ENCODE measurements at regions not wholly inside any gene's neighbourhood (a gene's known extent, or its start where the extent isn't known, plus 50 kb on each side); places are given as distances from the start of the nearest gene placed in this dataset.

DNA sequence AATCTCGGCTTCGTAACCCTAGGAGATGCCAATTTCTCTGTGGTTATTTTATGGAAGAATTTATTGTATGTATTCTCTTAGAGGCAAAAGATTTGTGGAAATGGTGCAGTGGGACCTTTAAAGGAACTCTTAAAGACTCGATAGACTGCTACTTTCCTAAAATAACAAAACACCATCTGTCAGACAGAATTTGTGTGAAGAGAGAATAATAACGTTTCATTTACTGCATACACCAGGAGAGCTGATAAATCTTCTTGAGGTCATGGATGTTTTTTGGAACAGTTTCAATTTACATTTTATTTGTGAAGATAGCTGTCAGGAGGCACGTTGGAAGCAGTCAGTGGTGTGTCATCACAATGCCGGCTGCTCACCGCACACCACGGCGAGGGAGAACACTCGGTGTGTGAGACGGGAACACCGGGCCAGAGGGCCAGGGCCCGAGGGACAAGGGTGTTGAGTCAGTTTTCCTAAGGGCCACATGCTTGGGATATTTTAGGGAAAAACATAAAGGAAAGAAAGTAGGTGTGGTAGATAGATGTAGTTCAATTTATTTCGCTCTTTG, 1681.0 kb upstream of the DDX18 start:
- no peak overlapping the region for H3K27ac Mint-ChIP-seq (ENCODE audit: unreplicated experiment)
- no peak overlapping the region for H3K4me3 Mint-ChIP-seq (ENCODE audit: unreplicated experiment)
- Histone ChIP-seq H3K36me3 (ENCODE audit: control insufficient read depth, insufficient read depth, low read length) (no peaks in the 10 kb centered on the region), H3K27me3 (replicated peaks; ENCODE audit: control insufficient read depth, insufficient read depth, low read length) (no peaks in the 10 kb centered on the region), H3K9me3 (no peaks in the 10 kb centered on the region), H3K4me3 (ENCODE audit: low read depth, low read length) (no peak overlapping the region), H3K4me1 (no peaks in the 10 kb centered on the region)
- DNase-seq: no peak
- H3K4me1 Mint-ChIP-seq (ENCODE audit: low read depth, unreplicated experiment): no peaks in the 10 kb centered on the region
- H3K36me3 Mint-ChIP-seq (ENCODE audit: insufficient read depth, unreplicated experiment): no peaks in the 10 kb centered on the region
- BruUV-seq (replicated peaks): no TSS peak
- ChIA-PET POLR2A (no interaction called here), CTCF (no interaction called here)
- H3K27me3 Mint-ChIP-seq (ENCODE audit: insufficient read depth, unreplicated experiment): peaks cover 3% of the 10 kb centered on the region
- no peaks in the 10 kb centered on the region for H3K9me3 Mint-ChIP-seq (ENCODE audit: unreplicated experiment)
- intact Hi-C loops (cut with micrococcal nuclease; ENCODE audit: unreplicated experiment): no loop called here
- TF ChIP-seq, protein P1, sequence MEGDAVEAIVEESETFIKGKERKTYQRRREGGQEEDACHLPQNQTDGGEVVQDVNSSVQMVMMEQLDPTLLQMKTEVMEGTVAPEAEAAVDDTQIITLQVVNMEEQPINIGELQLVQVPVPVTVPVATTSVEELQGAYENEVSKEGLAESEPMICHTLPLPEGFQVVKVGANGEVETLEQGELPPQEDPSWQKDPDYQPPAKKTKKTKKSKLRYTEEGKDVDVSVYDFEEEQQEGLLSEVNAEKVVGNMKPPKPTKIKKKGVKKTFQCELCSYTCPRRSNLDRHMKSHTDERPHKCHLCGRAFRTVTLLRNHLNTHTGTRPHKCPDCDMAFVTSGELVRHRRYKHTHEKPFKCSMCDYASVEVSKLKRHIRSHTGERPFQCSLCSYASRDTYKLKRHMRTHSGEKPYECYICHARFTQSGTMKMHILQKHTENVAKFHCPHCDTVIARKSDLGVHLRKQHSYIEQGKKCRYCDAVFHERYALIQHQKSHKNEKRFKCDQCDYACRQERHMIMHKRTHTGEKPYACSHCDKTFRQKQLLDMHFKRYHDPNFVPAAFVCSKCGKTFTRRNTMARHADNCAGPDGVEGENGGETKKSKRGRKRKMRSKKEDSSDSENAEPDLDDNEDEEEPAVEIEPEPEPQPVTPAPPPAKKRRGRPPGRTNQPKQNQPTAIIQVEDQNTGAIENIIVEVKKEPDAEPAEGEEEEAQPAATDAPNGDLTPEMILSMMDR (IDR thresholded peaks at IDR 0.05; ENCODE audit: insufficient read depth in 1 of 2, low read depth in 1 of 2, low read length in 1 of 2, severe bottlenecking in 1 of 2, unreplicated experiment in 1 of 2): no peak

DNA sequence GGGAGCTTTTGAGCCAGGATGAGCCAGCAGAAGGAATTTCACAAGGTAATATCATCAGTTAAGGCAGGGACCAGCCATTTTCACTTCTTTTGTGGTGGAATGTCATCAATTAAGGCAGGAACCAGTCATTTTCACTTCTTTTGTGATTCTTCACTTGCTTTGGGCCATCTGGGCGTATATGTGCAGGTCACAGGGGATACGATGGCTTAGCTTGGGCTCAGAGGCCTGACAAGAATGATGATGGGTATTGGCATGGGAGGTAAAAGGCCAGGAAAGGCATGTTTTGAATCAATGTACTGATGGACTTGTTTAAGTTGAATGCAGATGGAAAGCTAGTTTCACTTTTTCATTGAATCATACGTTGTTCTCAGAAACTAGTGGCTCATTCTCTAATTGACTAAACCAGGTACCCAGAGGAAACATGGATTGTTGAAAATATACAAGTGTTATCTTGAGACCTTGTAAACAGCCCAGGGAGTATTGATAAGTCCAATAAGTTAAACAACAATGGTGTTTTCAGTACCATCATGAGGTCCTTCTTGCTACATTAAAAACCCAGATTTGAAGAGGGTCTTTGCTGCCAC, 1672.5 kb upstream of the DDX18 start:
- H3K4me1 Mint-ChIP-seq (ENCODE audit: low read depth, unreplicated experiment): no peaks in the 10 kb centered on the region
- Histone ChIP-seq H3K27me3 (replicated peaks; ENCODE audit: control insufficient read depth, insufficient read depth, low read length) (no peaks in the 10 kb centered on the region), H3K9me3 (no peaks in the 10 kb centered on the region), H3K4me3 (ENCODE audit: low read depth, low read length) (no peak overlapping the region), H3K4me1 (no peaks in the 10 kb centered on the region), H3K36me3 (ENCODE audit: control insufficient read depth, insufficient read depth, low read length) (no peaks in the 10 kb centered on the region)
- intact Hi-C loops (cut with micrococcal nuclease; ENCODE audit: unreplicated experiment): no loop called here
- no peak overlapping the region for H3K27ac Mint-ChIP-seq (ENCODE audit: unreplicated experiment)
- no TSS peak for BruUV-seq (replicated peaks)
- H3K36me3 Mint-ChIP-seq (ENCODE audit: insufficient read depth, unreplicated experiment): no peaks in the 10 kb centered on the region
- TF ChIP-seq, protein P1 (IDR thresholded peaks at IDR 0.05; ENCODE audit: insufficient read depth in 1 of 2, low read depth in 1 of 2, low read length in 1 of 2, severe bottlenecking in 1 of 2, unreplicated experiment in 1 of 2): no peak
- H3K4me3 Mint-ChIP-seq (ENCODE audit: unreplicated experiment): no peak overlapping the region
- POLR2A ChIA-PET: no interaction called here
- no peak for DNase-seq
- no peaks in the 10 kb centered on the region for H3K27me3 Mint-ChIP-seq (ENCODE audit: insufficient read depth, unreplicated experiment)
- H3K9me3 Mint-ChIP-seq (ENCODE audit: unreplicated experiment): no peaks in the 10 kb centered on the region
- CTCF ChIA-PET: no interaction called here

DNA sequence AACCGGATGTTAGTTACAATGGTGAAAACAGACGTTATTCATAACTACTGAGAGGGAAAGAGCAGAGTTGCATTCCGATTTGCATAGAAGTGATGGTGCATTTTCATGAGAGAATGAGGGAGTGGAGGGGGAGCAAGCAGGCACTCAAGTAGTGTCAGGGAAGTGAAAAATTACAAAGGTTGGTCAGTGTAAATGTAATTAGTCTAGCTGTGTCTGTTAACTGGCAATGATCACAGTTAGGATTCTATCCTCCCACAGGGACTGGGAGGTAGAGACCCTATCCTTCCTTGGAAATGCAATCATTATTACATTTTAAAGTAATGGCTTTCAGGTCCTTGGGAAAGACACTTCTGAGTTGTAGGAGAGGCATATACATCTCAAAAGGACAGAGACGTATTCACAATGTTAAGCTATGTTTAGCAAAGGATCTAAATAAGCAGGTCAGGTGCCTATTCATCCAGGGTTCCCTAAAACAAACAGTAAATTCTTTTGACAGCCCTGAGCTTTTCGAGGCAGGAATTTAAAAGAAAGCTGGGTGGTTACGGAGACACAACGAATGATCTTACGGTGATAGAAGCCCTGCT, 1671.8 kb upstream of the DDX18 start:
- H3K4me3 Mint-ChIP-seq (ENCODE audit: unreplicated experiment): no peak overlapping the region
- no peaks in the 10 kb centered on the region for H3K36me3 Mint-ChIP-seq (ENCODE audit: insufficient read depth, unreplicated experiment)
- H3K27me3 Mint-ChIP-seq (ENCODE audit: insufficient read depth, unreplicated experiment): no peaks in the 10 kb centered on the region
- no peak for DNase-seq
- no peaks in the 10 kb centered on the region for H3K36me3 ChIP-seq (ENCODE audit: control insufficient read depth, insufficient read depth, low read length)
- H3K27ac Mint-ChIP-seq (ENCODE audit: unreplicated experiment): no peak overlapping the region
- no peaks in the 10 kb centered on the region for H3K9me3 Mint-ChIP-seq (ENCODE audit: unreplicated experiment)
- TF ChIP-seq, protein P1 (IDR thresholded peaks at IDR 0.05; ENCODE audit: insufficient read depth in 1 of 2, low read depth in 1 of 2, low read length in 1 of 2, severe bottlenecking in 1 of 2, unreplicated experiment in 1 of 2): no peak
- CTCF ChIA-PET: no interaction called here
- H3K4me3 ChIP-seq (ENCODE audit: low read depth, low read length): no peak overlapping the region
- H3K9me3 ChIP-seq: no peaks in the 10 kb centered on the region
- H3K4me1 ChIP-seq: no peaks in the 10 kb centered on the region
- intact Hi-C loops (cut with micrococcal nuclease; ENCODE audit: unreplicated experiment): no loop called here
- no peaks in the 10 kb centered on the region for H3K4me1 Mint-ChIP-seq (ENCODE audit: low read depth, unreplicated experiment)
- POLR2A ChIA-PET: no interaction called here
- no TSS peak for BruUV-seq (replicated peaks)
- no peaks in the 10 kb centered on the region for H3K27me3 ChIP-seq (replicated peaks; ENCODE audit: control insufficient read depth, insufficient read depth, low read length)
